Heart right ventricle (tissue), 16 donors: ENCODE measurements at regions not wholly inside any gene's neighbourhood (a gene's known extent, or its start where the extent isn't known, plus 50 kb on each side); places are given as distances from the start of the nearest gene placed in this dataset.

ENCODE experiments used
- ATAC-seq, 8 donors: fragments of 200-7000 bp; cut with Tn5 transposase; one replicate each; pipeline ENCODE4 v1.9.1; 2020; ENCODE audit warnings: mild to moderate bottlenecking in 8 of 8, moderate library complexity in 8 of 8, moderate number of reproducible peaks in 1 of 8
- DNase-seq, 2 donors: peaks; one replicate each; pipeline ENCODE4 v3.0.0-alpha.2; 2020
- H3K27ac ChIP-seq, 10 donors: fragments of 200-600 bp; sonication (generic) in 2 of 10; one replicate each; pipeline versions ENCODE4 v1.5.0 to v1.8.0; 2020 to 2022; ENCODE audit warnings: mild to moderate bottlenecking in 3 of 10
- H3K27me3 ChIP-seq, 7 donors: fragments of 200-600 bp; one replicate each; pipeline ENCODE4 v1.8.0; 2021 to 2022; ENCODE audit warnings: mild to moderate bottlenecking in 2 of 7
- H3K36me3 ChIP-seq, 9 donors: fragments of 200-600 bp; sonication (generic) in 1 of 9; one replicate each; pipeline versions ENCODE4 v1.5.0 to v1.8.0; 2020 to 2022; ENCODE audit warnings: mild to moderate bottlenecking in 2 of 9
- H3K4me1 ChIP-seq, 9 donors: fragments of 200-600 bp; sonication (generic) in 1 of 9; one replicate each; pipeline versions ENCODE4 v1.5.0 to v1.8.0; 2020 to 2022; ENCODE audit warnings: mild to moderate bottlenecking in 4 of 9
- H3K4me3 ChIP-seq, 10 donors: fragments of 200-600 bp; sonication (generic) in 2 of 10; one replicate each; pipeline versions ENCODE4 v1.5.0 to v1.8.0; 2020 to 2022; ENCODE audit warnings: mild to moderate bottlenecking in 7 of 10, moderate library complexity in 2 of 10
- H3K9me3 ChIP-seq, 11 donors: fragments of 200-600 bp in 10 of 11; sonication (generic) in 2 of 11; one replicate each; pipeline versions ENCODE4 v1.5.0 to v1.8.0; 2013 to 2022; ENCODE audit warnings: mild to moderate bottlenecking in 2 of 11, control low read depth in 1 of 11, moderate library complexity in 1 of 11
- CTCF ChIP-seq, 9 donors: fragments of 200-600 bp; sonication (generic) in 2 of 9; IDR thresholded peaks; one replicate each; pipeline versions ENCODE4 v1.5.0 to v1.8.0; 2021 to 2022; ENCODE audit warnings: antibody characterized with exemption in 9 of 9, mild to moderate bottlenecking in 5 of 9, moderate library complexity in 1 of 9
- WGBS, 2 donors: extraction: QIAGEN DNeasy Blood & Tissue Kit; methylation state at CpG; one replicate each; pipeline ENCODE4 v1.1.7; 2013; ENCODE audit warnings: inconsistent platforms in 1 of 2; 5-methylcytosine and 5-hydroxymethylcytosine counted together
- intact Hi-C, 10 donors: fragments of 100-400 bp; cut with DNase I; formaldehyde crosslinking; loops; one replicate each; pipeline versions ENCODE4 v1.11.1 to v1.14.2; 2022
- donor health status: Arrhythmogenic right ventricular cardiomyopathy.
- donor health status: ischemic (EF 13 %, LVEDD 7.1; RV severe dilation, severe dysfunction).
- donor health status: healthy with polysubstance abuse.
- donor health status: DM: no; HTN: yes; CAD: no.
- donor health status: DM: no; HTN: no; CAD: no.
- donor health status: ischemic (EF 25% LVEDD 6.9; RV normal size, moderate dysfunction).
- donor health status: ischemic (EF 25% LVEDD 5.7; RV mildly dilated, moderate dysfunction).
- donor health status: healthy.
- donor health status: DM: yes; HTN: yes; CAD: no.
- donor health status: Ischemic cardiomyopathy.
- donor health status: ischemic (EF 35%, LVEDD 5.7; RV mildly dilated, moderate dysfunction).
- donor health status: nonischemic (EF 11% LVEDD 7.7; RV severe dilation, severe dysfunction).
- donor health status: DM: yes; HTN: yes; CAD: no.
- donor health status: PGD.
- donor health status: ischemic (EF 29% LVEDD 5.4; RV normal size, mild dysfunction).
- donor health status: nonischemic (EF 23%, LVEDD 6.1; RV moderate dilation, normal function).

- no peak overlapping the region for H3K27ac ChIP-seq
- intact Hi-C loops, result no loop called here
- no peaks in the 10 kb centered on the region for H3K36me3 ChIP-seq
- no peaks in the 10 kb centered on the region for H3K4me1 ChIP-seq
- no peak for TF ChIP-seq CTCF (IDR thresholded peaks at IDR 0.05)
- ATAC-seq (no peak), DNase-seq (no peak)
- peaks cover 0 to 8% (median 0%) of the 10 kb centered on the region in 11 donors for H3K9me3 ChIP-seq
- WGBS, 2 donors, result 83 to 92% methylated on average over 7 of the region's 7 CpGs
- H3K4me3 ChIP-seq, result no peak overlapping the region
- H3K27me3 ChIP-seq, result no peaks in the 10 kb centered on the region
Observed at GRCh38 chr5:173726846-173727557, 110.6 kb upstream of the BOD1 start.

- no peak for TF ChIP-seq CTCF (IDR thresholded peaks at IDR 0.05)
- H3K27me3 ChIP-seq, result no peaks in the 10 kb centered on the region
- intact Hi-C loops, result no loop called here
- H3K27ac ChIP-seq, result no peak overlapping the region
- H3K36me3 ChIP-seq, result no peaks in the 10 kb centered on the region
- no peak for ATAC-seq
- DNase-seq, result no peak
- WGBS, 2 donors, result 73 to 76% methylated on average over 9 of the region's 9 CpGs
- no peak overlapping the region for H3K4me3 ChIP-seq
- no peaks in the 10 kb centered on the region for H3K4me1 ChIP-seq
- H3K9me3 ChIP-seq, result peaks cover 0 to 8% (median 0%) of the 10 kb centered on the region in 11 donors
Observed at GRCh38 chr5:173727839-173728778, 111.7 kb upstream of the BOD1 start.

- Histone ChIP-seq H3K9me3 (peaks cover 0 to 8% (median 0%) of the 10 kb centered on the region in 11 donors), H3K27ac (no peak overlapping the region), H3K27me3 (no peaks in the 10 kb centered on the region), H3K4me3 (no peak overlapping the region), H3K36me3 (no peaks in the 10 kb centered on the region), H3K4me1 (no peaks in the 10 kb centered on the region)
- DNase-seq (no peak), ATAC-seq (no peak)
- WGBS, 2 donors, result 65% methylated on average over 10 of the region's 10 CpGs
- no peak for TF ChIP-seq CTCF (IDR thresholded peaks at IDR 0.05)
- intact Hi-C loops, result no loop called here
Observed at GRCh38 chr5:173729079-173729765, 112.8 kb upstream of the BOD1 start.

GRCh38 chr5:173730632-173731298 is 114.3 kb upstream of the BOD1 start:
- intact Hi-C loops, result no loop called here
- no peak overlapping the region for H3K4me3 ChIP-seq
- ATAC-seq (no peak), DNase-seq (no peak)
- peaks cover 0 to 6% (median 0%) of the 10 kb centered on the region in 11 donors for H3K9me3 ChIP-seq
- H3K27ac ChIP-seq, result no peak overlapping the region
- no peaks in the 10 kb centered on the region for H3K4me1 ChIP-seq
- H3K36me3 ChIP-seq, result no peaks in the 10 kb centered on the region
- no peaks in the 10 kb centered on the region for H3K27me3 ChIP-seq
- TF ChIP-seq CTCF (IDR thresholded peaks at IDR 0.05), result no peak
- 83 to 86% methylated on average over 14 of the region's 14 CpGs for WGBS, 2 donors
